Skin of body (tissue), 1 donor: ENCODE measurements at regions not wholly inside any gene's neighbourhood (a gene's known extent, or its start where the extent isn't known, plus 50 kb on each side); places are given as distances from the start of the nearest gene placed in this dataset.

Source experiments
- DNase-seq: peaks from one replicate; lab custom pipeline; 2025; lab: John Stamatoyannopoulos, UW

DNA sequence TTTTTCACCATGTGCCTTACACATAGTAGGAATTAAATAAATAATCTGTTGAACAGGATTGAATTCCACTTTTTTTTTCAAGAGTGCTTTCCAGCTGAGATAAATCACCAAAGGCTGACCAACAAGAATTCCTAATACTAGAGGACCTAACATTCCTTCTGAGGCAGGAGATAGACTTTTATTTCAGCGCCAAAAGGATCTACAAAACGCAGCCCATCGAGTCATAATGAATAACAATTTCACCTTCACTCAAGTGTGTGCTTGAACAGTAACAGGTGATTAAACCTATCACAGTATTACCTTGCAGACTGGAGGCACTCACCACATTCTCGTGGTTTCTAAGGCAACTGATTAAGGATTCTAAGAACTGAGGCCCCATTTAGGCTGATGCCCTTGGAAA is 224.3 kb upstream of the ATP2B1 start:
- no peak for DNase-seq

DNA sequence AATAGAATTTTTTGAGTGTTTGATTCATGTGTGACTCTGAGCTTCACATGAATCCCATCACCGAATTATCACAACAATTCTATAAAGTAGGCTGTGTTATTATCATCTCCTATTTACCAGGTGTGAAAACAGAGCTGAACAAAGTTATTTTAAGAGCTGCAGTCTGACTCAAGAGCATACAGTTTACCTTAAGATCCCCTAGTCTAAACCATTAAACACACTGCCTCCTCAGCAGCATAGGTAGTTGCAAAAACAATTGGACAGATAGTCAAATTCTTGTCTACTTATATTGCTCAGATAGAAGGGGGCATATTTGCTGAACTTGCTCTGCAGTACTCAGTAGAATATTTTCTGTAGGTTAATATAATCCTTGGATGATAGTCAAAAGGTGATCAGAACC is 219.8 kb upstream of the ATP2B1 start:
- no peak for DNase-seq

DNA sequence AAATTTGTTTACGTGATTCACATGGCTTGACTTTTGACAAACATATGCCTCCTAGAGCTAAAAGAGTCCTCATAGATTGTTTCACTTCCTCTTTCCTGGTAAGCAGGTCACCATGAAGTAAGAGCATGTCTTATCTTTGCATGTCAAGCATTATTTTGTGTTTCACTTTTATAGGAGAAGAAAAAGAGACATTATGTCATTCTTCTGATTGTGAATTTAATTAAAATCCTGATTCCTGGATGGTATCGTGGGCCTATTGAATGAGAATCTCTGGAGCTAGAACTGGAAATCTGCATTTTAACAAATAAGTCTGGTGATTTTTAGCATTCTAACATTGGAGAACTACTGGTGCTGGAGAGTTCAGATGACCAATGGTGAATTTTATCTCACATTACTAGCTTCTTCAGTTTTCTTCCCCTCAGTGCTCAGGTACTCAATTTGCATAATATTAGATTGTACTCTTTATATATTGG is 218.6 kb upstream of the ATP2B1 start:
- no peak for DNase-seq

DNA sequence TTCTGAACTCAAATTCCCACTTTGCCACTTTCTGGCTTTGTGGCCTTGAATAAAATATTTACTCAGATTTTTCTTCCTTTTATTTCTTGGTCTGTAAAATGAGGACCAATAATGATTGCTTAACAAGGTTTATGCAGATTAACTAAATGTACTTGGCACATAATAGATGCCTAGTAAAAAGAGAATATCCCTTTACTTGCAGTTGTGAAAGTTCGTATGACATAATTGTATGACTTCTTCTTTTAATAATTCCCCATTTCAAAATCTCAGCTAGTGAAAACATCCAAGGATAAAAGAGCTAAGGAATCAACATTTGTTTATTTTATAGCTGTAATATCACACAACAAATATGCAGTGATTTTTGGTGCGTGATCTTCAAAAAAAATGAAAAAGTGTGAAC is 215.6 kb upstream of the ATP2B1 start:
- no peak for DNase-seq

DNA sequence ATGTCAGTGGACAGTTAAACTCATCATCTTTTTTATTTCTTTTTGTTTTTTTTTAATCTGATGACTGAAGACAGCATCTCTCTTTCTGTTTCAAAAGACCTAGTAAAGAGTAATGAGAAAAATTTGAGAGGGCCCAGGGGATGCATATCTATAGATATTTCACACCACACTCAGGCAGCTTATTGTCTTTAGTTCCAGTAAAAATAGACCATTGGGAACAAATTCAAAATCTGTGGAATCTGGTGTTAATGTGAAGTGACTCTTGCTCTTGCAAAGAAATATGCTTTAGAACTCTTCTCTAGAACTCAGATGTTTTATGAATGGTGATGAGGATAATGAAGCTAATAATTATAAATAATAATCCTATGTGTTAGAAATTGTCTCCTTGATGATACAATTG is 214.5 kb upstream of the ATP2B1 start:
- no peak for DNase-seq

DNA sequence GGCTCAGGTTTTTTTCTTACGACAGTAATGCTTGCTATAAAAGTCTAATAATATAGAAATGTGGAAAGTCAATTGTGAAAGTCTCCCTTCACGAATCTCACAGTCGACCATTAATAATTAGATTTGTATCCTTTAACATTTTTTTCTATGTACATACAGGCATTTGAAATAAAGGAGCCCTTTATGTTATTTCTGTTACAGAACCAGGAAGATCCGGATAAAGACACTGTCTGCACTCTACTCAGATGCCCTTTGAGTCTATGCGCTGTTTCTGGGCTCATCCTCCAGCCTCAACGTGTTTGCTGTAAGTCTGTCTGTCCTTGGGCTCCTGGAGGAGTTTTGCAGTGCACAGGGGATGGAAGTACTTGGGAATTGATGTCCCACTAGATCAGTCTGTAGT is 212.2 kb upstream of the ATP2B1 start:
- DNase-seq, result no peak

DNA sequence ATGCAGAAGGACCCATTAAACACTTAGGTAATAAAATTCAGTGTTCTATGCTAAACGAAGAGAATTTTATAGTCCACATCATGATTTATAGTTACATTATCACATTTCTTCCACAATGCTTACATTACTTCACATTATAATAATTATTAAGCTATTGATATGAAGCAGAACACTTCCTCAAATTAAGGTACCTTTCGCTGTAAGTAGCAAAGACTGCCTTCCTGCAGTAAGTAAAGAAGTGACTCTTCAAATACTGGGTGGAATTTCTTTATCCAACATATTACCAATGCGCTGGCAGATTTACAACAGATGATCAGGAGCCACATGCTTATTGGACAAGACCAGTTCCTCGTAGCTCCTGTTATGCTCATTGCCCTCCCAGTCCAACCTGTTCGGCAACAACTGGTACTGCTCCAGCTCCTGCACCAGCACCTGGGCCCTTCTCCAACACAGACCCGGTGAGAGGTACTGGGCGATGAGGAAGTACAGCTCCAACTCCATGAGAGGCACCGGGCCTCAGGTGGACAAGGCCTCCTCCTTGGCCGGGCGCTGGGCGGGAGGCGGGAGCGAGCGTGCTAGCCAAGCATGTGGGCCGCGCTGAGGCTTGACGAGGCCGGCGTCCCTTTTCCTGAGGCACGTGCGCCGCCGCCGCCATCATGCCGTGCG is 210.7 kb upstream of the ATP2B1 start:
- no peak for DNase-seq

DNA sequence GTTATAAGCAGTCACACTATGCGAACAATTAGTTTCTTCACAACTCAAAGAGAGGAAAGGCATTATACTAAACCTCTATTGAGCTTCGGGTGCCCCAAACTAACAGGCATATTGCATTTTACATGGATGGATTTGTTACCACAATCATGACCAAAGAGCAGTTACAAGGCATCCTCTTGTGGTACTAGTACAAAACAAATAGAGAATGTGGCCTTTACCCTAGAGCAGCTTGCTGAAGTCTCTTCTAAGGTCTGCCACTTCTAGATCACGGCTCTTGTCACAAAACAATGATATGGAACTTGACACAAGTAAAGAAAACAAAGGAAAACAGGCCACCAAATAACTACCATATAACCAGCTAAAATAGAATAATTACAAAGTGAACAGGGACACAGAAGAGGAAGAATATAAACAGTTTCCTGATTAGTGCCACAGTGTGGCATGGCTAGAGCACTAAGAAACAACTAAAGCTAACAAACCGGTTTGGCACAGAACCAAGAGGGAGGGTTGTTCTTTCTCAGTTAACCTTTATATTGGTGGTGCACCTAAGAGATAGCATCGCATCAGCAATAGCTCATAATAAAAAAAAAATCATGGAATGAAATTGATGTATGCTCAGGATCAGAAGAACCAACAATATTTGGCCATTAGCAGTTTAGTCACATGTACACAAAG is 209.7 kb upstream of the ATP2B1 start:
- DNase-seq, result no peak

DNA sequence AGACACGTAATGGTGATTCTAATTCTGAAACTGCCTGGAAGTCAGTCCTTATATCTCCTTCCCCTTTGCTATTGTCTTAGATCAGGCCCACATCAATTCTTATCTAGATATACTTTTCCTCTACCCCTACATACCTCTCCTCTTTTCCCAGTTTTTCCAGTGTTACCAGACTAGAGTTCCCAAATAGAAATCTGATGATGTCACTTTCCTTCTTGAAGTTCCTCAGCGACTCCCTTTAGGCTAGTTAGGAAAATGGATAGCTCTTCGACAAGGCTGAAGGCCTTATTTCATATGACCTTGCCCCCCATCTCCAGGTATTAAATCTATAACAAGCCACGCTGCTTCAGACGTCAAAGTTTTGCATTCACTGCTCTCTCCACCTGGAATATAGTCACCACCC is 201.1 kb upstream of the ATP2B1 start:
- no peak for DNase-seq

DNA sequence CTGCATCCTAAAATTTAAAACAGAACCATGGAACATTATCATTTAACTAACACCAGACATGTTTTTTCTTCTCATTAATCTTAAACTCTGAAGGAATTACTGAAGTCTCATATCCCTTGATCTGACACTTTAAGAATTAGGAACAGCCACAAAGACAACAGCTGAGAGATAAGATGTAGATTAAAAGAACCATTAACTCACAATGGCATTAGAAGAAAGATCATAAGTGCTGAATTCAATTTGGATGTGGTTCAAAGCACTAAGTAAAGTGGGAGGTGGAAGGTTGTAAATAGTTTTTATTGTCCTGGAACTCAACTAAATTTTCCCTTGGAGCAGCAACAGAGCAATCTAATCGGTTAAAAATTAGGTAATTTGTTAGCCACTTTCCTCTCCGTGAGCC is 199.0 kb upstream of the ATP2B1 start:
- no peak for DNase-seq

DNA sequence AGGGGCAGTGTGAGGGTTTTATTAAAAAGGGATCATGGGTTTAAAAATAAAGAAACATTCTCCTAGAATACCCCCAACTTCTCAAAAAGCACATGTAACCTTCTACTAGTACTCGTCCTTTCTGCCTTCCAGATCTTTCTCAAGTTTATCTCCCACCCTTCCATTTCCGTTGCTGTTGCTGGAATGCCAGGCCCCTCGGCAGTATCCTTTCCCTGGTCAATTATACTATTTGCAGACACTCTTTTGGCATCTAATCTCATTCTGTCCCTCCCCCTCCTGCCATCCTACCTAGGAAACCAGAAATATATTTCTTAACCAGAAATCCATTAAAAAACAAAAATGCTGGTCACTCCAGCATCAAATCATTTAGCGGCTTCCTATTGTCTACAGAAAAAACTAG is 198.2 kb upstream of the ATP2B1 start:
- no peak for DNase-seq

DNA sequence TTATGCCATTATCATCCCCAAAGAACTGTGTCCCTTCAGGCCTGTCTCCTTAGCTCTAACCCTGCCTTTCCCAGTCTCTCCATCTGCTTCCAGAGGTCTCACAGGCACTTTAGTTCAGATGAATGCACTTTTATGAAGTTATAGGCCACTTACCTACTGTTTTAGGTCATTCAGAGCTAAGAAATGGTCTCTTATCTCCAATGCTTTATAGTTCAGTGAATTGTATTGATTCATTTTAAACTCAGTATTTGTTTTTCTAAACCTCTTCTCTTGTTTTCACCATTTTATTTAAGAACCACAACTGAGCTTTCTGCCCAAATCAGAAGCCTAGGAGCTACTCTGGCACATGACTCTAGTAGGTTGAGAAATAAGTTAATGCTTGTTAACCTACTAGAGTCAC is 197.5 kb upstream of the ATP2B1 start:
- DNase-seq, result no peak

DNA sequence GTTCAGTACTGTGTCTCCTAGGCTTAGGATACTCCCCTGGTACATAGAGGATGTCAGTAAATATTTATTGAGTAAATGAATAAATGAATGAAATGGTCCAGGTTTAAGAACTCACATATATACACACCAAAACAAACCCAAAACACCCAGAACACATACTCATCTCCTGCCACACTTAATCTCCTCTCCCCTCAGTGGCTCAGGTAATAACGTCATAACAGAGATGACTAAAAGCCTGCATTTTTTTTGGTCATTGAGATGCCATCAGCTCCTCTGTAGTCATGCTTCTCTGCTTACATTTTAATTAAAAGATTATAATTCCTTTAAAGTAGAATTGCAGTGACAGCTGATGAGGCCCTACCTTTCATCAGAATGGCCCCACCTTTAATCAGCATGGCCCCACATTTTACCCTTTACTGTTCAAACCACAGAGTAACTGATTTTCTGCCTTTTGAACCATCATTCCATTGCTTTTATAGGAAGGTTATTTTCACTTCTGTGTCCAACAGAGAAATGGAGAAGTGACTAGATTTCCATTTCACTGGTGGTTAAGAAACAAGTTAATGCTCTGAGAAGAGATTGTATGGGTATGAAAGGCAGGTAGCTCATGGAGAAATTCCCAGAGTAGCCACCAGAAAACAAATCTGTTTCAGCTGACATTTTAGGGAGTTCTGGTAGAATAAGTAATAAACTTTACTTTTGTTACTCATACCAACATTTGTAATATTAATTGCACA is 193.4 kb upstream of the ATP2B1 start:
- DNase-seq, result no peak

DNA sequence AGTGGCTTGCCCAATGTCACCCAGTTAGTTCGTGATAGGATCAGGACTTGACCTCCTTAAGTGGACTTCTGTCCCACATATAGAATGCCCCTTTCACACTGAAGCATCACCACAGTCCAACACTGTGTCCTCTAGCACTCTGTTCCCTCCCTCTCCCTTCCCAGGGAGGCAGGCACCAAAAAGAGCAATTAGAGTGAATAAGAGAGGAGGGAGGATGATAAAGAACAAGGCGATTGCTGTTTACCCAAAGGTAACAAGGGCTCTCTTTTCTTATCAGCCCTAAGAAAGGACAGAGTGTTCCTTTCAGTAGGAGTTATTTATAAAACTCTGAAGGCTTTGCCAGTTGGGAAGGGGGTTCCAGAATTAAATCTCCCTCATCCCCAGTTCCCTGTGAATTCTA is 192.7 kb upstream of the ATP2B1 start:
- DNase-seq, result no peak

DNA sequence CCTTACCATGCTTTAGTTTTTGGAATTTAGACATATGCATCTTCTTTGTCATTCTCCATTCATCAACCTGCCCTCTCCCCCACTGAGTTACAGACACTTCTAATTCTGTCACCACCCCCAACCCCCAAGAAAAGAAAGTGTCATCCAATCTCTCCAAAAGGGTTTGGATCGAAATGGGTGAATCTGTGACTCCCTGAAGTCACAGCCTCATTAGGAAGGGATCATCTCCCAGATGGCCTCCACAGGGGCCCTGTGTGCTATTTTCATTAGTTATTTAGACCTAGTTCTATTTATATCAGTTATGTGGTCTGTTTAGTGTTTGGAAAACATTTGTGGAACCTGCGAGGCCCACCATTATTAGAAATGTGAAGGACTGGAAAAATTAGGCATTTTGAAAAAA is 191.0 kb upstream of the ATP2B1 start:
- DNase-seq, result no peak

DNA sequence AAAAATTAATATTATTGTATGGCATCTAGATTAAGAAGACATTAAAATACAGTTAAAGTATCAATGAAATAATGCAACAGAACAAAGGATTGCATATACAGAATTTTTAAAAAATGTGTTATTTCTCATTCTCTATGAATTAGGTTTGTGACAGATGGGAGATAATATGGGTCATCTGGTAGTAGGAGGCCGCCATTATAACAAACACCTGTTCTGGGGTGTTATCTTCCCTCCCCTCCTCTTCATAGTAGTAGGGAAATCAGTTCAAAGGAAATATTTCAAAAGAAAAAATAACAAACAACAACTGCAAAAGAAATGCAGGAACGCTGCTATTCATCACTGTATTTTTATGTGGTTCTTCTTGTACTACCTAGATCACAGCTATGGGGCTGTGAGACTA is 187.0 kb upstream of the ATP2B1 start:
- no peak for DNase-seq

DNA sequence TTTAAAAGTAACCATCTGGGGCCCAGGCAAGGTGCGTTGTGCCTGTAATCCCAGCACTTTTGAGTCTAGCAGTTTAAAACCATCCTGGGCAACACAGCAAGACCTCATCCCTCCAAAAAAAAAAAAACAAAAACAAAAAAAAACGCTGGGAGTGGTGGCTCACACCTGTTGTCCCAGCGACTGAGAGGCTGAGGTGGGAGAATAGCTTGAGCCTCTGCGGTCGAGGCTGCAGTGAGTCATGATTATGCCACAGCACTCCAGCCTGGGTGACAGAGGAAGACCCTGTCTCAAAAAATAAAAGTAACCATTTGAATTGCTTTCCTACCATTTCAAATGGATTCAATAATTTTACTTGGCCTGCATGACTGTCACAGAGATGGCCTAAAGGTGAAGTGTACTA is 186.5 kb upstream of the ATP2B1 start:
- DNase-seq, result no peak

DNA sequence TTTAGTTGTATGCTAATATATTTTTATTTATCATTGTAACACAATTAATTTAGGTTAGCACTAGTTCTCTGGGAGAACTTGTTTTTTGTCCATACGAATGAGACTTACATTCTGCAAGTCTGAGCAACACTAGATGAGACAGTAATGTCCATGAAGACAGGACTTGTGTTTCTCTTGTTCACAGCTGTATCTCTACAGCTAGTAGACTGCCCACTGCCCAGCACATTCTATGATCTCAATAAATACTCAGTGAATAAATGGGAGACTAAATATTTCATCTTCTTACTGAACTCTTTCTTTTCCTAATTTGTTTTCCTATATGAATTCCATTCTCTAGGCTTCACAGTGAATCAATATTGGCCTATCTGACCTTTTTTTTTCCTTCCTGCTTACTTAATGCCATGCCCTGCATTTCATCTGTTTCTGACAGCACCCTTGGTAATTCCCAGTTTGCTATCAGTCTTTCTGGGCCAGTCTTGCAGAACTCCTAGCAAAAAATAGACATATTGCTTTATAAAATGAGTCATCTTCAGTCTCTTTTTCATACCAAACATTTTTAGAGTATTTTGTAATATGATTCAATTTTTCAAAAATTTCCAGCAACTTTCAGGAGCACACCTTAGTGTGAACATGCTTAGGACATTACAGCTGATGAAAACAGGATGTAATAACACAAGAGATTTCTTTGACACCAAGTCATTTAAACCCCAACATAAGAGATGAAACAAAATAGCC is 185.5 kb upstream of the ATP2B1 start:
- DNase-seq, result no peak

DNA sequence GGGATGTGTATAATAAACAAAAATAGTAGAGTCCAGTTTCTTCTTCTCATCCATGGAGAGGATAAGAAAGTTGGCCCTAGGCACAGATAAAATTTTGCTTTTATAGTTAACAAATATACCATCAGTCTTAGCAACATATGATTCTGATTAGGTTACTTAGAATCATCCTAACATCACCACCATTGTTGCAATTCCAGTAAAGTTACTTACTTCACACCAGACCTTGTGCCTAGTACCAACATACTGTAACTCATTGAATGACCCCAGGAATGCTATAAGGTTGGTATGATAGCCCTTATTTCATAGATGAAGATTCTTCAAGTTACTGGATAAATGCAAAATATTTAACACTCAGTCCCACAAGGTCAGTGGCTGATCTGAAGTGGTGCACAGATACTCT is 183.8 kb upstream of the ATP2B1 start:
- no peak for DNase-seq

DNA sequence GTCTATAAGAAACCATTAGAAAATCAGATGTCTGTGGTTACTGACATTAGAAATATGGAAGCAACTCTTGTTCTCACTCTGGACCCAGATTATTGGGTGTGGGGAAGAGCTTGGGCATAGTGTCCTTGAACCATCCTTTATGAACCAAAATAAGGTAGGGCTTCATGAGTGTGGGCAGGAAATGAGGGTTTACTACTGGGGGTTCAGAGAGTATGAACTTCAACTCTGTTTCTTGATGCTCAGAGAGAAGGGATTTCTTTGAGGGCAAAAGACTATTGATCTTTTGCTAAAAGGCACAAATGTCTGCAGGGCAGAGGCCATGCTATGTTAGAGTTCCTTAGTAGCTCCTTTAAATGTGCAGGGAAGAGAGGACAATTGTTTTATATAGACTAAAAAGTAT is 183.3 kb upstream of the ATP2B1 start:
- DNase-seq, result no peak

DNA sequence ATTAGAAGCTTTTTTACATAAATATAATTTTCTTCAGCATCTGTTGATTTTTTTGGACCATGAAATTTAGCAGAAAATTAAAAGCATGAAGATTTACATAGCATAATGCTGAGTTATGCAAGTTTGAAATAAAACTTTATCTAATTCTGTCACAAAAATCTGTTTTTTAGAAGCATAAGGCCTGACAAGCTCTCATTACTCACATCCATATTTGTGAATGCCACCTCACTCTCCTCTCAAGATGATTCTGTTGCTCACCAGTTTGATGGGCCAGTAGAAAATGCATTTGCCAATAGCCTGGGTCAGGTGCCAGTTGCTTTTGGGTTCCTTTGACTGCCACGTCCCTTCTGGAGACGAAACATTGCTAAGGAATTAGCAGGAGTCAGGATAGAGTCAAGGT is 181.5 kb upstream of the ATP2B1 start:
- DNase-seq, result no peak

DNA sequence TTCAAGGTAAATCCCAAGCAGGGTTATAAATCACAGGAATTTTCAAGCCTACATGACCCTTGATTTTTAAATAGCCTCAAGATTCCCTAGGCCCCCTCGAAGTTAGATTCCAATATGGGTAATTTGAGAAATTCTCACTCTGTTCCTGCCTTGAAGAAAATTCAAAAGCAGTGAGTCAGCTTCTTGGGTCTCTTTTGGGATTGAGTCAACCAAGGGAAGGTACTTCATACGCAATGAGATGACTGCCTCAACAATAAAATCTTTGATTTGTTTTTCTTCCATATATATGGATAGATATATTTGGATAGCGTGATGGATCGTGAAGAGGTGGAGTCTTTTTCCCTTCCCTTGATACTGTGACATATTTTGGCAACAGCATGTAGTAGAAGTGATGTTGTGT is 180.4 kb upstream of the ATP2B1 start:
- no peak for DNase-seq
